Amygdala (tissue), 56 donors: ENCODE measurements at regions not wholly inside any gene's neighbourhood (a gene's known extent, or its start where the extent isn't known, plus 50 kb on each side); places are given as distances from the start of the nearest gene placed in this dataset.
"Not testable (repeated sequence)": the region's sequence is repeated elsewhere in the genome, so short reads cannot be mapped to it uniquely, and the experiment has no call there.

Experiments
- DNase-seq, 56 donors: peaks; one replicate each; lab custom pipeline; 2025; lab: John Stamatoyannopoulos, UW

DNA sequence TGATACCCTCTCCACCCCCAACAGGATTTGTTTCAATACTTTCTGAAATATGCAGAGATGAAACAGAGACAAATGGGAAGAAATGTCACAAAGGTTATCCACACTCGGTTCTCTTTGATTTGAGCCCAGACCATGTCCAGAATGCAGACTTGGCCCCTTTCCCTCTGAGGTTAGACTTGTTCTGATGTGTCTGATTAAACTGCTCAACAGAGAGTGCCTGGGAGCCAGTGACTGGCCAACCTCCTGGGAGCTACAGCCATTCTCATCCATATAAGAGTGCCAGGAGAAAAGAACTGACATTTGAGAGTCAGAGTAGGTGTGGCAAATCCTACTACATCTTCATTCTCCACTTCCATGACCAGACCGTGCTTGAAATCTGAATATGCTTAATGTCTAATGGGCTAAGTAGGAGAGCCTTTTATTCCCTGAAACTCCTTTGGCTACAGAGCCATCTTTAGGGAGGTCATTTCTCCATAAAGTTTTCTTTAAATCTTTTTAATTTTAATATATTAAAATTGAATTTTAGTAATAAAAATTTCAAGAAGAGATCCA is 201.4 kb downstream of the BLID start:
- DNase-seq: no peak

DNA sequence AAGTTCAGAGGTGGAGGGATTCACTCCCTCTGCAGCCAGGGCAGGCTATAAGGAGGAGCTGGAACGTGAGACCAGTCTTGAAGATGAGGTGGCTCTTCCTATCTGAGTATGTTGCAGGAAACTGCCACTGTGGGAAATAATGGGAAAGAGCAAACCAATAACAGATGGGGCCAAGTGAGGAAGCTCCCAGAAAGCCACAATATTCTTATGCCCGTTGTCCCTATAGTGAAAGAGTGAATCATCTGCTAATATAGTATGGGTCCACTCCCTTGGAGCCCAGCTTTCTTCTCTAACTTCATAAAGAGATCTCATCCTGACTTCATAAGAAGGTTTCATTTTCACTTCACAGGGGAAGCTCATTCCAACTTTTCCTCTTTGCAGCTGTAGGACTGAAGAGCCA is 206.4 kb downstream of the BLID start:
- DNase-seq: no peak

DNA sequence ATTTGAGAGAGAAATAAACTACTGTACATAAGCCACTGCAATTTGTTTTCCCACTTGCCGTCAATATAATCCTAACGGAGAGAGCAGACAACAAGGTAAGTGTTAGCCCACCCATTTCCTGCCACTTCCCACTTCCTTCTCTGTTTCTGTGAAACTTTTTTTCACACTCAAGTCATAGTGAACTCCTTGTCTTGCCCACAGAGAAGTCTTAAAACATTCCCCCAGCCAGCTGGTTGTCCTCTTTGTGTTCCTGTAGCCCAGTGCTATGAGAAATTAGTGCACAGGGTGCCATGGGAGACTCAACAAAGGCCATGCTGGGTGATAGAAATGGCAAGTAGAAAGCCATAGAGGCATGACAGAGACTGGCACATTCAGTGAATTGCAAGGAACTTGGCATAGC is 208.6 kb downstream of the BLID start:
- no peak for DNase-seq

DNA sequence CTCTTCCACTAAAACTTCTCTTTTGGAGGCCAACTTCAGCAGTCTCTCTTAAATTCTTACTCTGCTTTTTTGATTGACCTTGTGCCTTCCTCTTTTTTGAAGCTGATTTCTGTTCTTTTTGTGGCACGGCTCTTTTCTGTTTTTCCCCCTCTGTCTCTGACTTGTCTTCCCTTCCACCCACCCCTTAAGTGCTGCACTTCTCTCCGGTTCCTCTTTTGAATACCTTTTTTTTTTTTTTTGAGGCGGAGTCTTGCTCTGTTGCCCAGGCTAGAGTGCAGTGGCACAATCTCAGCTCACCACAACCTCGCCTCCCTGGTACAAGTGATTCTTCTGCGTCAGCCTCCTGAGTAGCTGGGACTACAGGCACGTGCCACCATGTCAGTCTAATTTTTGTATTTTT is 211.9 kb downstream of the BLID start:
- DNase-seq: no peak

DNA sequence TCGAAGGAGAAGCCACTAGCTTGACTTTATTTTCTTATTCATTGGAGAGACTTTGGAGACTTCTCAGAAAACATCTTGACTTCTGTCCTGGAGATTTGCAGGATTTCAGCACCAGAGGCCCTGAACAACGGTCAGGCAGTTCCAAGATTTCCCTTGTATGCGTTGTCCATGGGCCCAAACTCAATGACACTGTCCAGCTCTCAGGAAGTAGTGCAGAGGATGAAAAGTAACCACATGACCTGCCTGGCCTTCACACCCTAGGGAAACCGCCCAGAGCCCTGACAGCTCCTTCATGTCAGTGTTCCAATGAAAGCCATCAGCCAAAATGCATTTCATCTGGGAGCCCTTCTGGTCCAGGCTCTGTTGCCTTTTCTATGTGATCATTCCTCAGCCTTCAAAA is 214.1 kb downstream of the BLID start:
- DNase-seq: no peak

DNA sequence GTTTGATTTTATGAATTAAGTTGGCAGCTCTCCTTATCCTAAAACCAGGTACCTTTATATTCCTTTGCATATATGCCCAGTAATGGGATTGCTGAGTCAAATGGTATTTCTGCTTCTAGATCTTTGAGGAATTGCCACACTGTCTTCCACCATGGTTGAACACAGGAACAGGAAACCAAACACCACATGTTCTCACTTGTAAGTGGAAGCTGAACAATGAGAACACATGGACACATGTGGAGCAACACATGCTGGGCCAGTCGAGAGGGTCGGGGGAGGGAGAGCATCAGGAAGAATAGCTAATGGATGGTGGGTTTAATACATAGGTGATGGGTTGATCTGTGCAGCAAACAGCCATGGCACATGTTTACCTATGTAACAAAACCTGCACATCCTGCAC is 214.6 kb downstream of the BLID start:
- not testable (repeated sequence) for DNase-seq

DNA sequence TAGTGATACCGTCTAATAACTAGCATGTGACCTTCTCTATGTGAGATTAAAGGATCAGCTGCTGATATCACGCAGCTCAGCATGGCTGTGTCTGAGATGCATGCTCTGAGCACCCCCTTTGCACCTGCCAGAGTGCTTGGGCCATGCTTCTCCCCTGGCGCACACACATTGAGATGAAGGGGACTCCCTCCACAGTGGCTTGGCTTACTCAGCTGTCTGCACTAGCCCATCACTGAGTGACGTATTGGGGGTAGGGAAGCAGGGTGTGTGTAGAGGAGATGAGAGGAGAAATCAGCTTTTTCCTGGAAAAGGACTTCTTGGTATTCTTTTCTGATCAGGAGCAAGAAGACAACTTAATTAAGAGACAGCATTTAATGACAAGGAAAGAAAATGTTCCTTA is 216.5 kb downstream of the BLID start:
- DNase-seq: no peak

DNA sequence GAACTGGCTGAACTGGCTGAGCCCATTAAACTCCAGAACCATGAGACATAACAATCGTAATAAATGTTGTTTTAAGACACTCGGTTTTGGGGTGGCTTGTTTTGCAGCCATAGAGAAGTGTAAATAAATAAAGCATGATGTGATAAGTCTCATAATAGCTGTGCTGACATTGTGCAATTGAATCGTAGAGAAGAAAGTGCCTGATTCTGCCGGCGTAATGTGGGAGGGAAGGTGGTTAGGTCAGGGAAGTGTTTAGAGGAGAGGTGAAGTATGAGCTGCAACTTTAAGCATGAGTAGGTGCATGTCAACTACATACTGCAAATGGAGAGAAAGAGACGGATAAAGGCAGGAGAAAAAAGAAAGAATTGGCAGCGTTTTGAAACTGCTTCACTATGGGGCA is 217.1 kb downstream of the BLID start:
- DNase-seq: no peak

DNA sequence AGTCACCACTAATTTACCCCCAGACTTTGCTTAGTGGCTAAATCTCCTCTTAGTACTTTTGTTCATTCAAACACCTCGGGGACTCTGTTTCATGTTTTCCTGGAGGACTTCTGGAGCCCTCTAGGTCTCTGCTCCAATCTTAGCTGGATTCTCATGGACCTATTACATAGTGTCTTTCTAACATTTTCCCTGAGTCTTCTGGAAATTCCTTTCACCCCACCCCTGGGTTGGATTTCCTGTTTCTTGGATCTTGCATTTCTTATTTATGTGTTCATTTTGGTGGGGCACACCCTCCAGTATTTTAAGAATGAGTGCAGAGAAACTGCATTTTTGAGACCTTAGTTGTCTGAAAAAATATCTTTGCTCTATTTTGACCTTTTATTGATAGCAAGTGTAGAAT is 220.1 kb downstream of the BLID start:
- DNase-seq: no peak

DNA sequence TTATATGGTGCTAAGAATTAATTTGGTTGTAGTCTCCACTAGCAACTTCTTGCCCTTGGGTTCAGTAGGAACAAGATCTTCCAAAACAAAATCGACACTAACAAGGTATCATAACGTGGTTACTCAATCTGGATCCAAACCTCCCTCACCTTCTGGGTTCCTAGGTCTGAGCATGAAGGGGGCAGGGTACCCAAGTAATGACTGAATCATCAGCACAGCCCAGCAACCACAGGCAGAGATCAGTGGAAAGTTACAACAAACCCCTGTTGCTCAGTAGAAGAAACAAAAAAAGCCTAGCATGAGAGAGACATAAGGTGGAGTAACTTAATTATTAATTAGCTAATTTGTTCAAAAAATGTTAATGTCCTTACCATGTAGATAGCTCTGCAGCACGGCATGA is 221.4 kb downstream of the BLID start:
- no peak for DNase-seq

DNA sequence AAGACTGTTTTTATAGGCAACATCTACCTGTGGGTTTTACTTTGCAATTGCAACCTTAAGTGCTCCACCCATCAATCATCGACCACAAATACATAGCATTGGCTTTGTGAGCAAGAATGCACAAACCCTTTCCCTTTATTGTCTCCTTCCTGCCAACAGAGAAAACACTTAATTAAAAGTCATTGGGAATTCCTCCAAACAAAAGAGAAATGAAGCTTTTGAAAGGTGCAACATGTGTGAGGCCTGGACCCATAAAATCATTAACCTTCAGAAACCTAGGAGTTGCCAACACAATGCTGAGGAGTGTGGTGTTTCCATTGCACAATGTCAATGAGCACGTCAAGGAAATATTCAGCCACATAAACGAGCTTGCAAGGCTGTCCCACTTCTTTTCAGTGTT is 223.2 kb downstream of the BLID start:
- no peak for DNase-seq

DNA sequence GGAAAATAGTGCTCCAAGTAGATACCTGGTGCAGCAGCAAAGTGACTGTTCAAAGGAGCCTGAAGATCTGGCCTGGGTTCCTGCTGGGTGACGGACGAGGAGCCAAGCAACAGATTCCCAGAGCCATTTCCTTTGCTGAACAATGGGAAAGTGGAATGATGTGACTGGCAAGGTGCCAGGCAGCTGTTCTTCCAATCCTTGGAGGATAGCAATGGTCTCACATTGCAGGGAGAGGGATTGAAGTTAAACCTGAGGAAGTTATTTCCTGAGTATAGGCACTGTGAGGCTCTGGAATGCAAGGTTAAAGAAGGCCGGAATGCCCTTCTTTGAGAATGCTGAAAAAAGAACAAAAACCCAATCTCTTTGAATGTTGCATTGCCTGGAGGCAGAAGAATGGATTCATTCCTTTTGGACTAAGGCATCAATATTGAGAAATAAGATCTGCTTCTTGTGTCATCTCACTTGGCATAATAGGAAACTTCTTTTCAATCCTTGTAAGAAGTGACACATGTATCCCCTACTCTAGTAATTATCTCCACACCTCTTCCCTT is 223.8 kb downstream of the BLID start:
- DNase-seq: peak in 1 of 56 donors; percentile 19

DNA sequence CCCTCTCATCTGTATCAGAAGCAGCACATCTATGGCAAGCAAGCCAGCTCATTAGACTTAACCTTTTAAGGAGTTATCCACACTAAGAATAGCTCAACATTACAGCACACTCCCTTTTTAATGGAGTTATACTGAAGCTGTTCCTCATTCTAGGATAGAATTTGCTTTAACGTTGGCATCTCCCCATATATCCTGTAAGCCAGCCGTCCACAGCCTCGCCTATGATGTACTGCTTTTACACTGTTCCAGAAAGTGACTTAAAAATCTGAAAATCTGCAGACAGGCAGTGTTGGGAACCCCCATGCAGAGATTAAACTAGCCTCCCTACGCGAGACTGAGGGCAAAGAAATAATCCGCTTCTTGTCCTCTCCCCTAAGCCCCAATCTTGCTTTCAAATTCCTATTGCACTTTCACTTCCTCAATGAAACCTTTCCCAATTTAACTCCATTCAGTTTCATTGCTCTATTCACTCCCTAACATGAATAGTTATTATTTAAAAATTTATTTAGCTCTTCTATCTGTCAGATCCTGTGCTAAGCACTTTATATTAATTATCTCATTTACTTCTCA is 225.0 kb downstream of the BLID start:
- DNase-seq: no peak

DNA sequence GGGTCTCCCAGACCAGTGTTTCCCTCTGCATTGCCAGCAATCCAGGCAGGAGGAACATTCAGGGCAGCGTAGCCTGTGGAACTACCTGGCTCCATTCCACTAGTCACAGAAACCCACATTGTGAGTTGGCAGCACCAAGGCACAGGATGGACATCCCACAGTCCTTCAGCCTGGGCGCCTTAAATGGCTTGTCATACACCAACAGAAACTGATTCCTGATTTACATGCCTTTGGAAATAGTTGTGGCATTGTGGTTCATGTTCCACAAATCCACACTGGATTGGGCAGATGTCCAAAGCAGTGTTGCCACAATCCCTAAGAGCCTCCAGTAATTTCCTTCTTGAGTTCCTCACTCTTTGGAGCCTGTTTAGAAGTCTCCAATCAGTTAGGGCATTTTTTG is 225.6 kb downstream of the BLID start:
- DNase-seq: peak in 5 of 56 donors; percentile 21 to 53 (median 32)

DNA sequence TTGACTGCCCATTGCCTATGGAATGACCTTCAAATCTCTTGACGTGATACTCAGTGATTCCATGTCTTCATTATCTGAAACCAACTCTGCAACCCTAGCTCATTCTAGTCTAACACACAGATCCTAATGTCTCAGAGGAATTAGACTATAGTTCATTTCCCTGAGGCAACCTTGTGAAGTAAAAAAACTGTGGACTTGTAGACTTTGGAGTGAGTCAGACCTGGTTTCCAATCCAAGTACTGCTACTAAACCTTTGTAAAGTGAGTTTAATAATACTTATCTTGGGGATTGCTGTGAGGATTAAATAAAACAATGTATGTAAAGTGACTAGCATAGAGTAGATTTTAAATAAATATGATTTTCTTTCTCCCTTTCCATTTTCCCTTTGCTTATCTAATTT is 226.1 kb downstream of the BLID start:
- no peak for DNase-seq

DNA sequence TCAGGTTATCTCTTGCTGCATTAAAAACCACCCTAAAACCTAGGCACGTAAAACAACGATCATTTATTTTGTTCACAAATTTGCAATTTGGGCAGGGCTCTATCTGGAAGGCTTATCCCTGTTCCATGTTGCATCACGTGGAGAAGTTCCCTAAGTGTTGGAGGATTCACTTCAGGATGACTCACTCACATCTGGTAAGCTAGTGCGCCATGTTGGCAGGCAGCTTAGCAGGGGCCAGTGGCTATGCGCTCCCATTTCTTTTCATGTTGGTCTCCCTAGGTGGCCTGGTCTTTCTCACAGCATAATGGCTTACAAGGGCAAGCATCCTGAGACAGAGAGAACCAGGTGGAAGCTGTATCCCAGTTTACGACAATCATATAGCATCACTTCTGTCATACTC is 226.8 kb downstream of the BLID start:
- no peak for DNase-seq

DNA sequence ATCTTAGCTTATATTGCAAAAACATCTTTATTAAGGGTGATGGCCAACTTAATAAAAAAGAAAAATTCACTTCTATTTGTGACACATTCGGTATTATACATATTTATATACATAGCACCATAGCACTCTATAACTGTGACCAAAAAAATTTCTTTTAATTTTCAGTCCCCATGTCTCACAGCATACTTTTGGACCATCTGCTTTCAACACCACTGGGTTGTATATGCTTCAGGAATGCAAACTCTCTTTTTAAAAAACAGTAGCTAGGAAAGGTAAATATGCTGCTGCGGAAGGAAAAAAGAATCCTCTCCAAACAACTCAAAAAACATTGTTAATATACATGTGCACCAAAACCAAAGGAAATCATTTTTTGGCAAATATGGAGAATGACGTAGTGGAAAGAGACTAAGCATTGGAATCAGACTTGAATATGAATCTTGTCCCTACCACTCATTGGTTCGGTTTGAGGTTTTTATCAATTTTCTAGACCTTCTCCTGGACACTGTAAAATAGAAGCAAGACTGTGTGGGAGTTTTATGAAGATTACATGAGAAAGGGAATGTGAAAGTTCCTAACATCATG is 227.9 kb downstream of the BLID start:
- DNase-seq: no peak

DNA sequence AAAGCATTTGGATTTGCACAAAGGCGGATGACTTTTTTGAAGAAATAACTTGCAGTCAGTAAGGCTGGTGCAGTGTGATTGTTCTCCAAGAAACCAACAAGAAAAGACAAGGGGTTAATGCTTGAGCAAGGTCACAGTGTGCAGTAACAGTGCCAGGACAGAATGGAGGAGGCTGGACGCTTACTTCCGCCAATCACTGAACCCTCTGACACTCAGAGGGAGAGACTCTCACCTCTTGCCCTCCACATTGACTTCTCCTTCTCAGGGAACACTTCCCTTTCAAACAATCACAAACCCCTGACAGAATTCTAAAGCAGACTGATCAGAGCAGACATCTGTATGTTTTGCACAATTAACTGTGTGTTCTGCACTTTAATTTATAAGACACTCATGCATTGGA is 228.4 kb downstream of the BLID start:
- peak in 2 of 56 donors; percentile 8 to 40 for DNase-seq

DNA sequence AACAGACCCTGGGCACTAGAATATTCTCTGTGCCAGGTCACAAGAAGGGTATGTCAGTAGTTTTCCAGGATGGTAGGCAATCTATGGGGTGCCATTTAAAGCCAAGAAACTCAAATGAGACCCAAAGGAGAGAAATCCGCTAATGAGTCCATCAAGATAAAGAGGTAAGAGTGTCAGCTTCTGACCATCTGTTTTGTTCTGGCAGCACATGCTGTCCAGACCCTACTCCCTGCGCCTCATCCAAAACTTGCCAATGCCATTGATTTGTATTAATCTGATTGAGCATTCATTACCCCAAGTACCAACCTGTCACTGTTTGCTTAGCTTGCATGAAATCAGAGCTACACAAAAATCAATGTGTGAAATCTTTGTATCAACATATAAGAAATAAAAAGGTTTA is 229.0 kb downstream of the BLID start:
- DNase-seq: no peak

DNA sequence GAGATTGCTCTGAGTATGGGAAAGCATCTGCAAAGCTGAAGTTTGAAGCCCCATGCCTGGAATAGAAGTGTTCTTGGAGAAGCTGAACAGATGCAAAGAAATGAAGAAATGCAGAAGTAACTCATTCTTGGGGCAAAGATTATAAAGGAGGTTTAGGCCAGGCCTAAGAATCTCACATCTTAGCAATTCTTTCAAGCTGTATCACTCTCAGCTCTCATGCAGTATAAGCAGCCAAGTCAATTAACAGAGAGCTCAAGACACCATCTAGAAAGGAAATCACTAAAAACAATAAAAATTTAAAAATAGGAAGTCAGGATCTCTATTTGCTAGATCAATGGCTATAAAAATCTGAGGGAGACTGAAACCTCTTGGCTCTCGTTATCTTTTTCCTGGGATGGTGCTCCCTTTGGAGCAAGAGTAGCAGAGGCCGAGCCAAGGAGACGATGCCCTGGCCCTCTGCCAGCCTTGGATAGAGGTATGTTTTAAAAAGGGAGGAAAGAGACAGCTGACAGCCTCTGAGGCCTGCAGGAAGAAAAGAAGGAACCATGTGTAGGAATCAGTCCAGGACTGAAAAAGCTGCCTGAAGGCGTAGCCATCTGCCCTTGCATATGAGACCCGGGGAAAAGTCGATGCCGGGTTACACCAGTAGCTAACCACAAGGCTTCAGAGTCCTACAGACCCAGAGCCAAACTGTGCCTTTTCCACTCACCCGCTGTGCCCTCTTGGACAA is 229.8 kb downstream of the BLID start:
- peak in 8 of 56 donors; percentile 10 to 61 (median 26) for DNase-seq

DNA sequence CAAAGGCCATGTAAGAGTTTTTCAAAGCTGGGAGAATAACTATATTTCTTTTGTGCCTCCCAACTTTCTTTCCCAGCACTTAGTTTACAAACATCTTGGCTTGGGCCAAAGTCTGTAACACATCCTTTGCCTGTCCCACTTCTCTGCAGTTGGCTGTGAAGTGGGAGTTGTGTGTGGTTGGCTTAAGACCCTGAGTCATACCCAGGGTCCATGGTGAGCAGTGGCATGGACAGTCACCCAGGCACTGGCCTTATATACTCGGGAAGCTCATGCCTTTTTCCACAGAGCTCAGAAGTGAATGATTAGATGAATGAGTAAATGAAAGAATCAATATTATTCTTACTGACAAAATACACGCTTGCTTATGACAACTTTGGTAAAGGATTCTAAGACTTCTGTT is 231.4 kb downstream of the BLID start:
- no peak for DNase-seq

DNA sequence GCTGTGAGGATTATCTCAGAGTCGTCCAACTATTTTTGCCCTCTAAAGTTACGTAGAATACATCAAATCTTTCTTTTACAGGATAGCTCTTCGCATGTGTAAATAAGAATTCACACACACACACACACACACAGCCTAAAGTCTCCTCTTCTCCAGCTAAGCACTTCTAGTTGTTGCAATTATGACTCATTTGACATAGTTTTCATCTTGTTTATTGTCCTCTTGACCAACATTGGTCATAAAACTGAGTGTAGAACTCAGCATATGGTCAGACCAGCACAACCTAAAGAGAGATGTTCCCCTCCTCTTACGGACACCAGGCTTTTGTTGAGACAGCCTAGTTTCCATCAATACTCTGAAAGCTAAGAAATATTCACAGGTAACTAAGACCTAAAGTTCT is 234.2 kb downstream of the BLID start:
- no peak for DNase-seq
